DMS 273 (cell line): ENCODE measurements at regions not wholly inside any gene's neighbourhood (a gene's known extent, or its start where the extent isn't known, plus 50 kb on each side); places are given as distances from the start of the nearest gene placed in this dataset.
A peak's percentile ranks its signal among the peaks of the same experiment; 100 is the strongest.

Source experiments
- DNase-seq: peaks from one replicate; lab custom pipeline; 2025; ENCODE audit not compliant: unreplicated experiment; lab: John Stamatoyannopoulos, UW

- DNase-seq: no peak
Observed at GRCh38 chr2:181241366-181241765, 215.8 kb upstream of the ITGA4 start.

- DNase-seq: no peak
Observed at GRCh38 chr2:181241797-181242196, 215.4 kb upstream of the ITGA4 start.

GRCh38 chr2:181242262-181242661 is 214.9 kb upstream of the ITGA4 start:
- DNase-seq: no peak

GRCh38 chr2:181243319-181243718 is 213.9 kb upstream of the ITGA4 start:
- peak; percentile 19 for DNase-seq

GRCh38 chr2:181250691-181251090 is 206.5 kb upstream of the ITGA4 start:
- DNase-seq: no peak

- DNase-seq: no peak
Observed at GRCh38 chr2:181252262-181253148, 204.7 kb upstream of the ITGA4 start.

GRCh38 chr2:181253438-181253837 is 203.7 kb upstream of the ITGA4 start:
- no peak for DNase-seq

GRCh38 chr2:181255651-181256050 is 201.5 kb upstream of the ITGA4 start:
- peak; percentile 30 for DNase-seq

- peak; percentile 76 for DNase-seq
Observed at GRCh38 chr2:181258720-181259119, 198.5 kb upstream of the ITGA4 start.

GRCh38 chr2:181262782-181263181 is 194.4 kb upstream of the ITGA4 start:
- DNase-seq: no peak

- DNase-seq: no peak
Observed at GRCh38 chr2:181264001-181264400, 193.2 kb upstream of the ITGA4 start.

- no peak for DNase-seq
Observed at GRCh38 chr2:181264441-181264840, 192.7 kb upstream of the ITGA4 start.

- no peak for DNase-seq
Observed at GRCh38 chr2:181266614-181267013, 190.6 kb upstream of the ITGA4 start.

- DNase-seq: peak; percentile 9
Observed at GRCh38 chr2:181268174-181268867, 188.9 kb upstream of the ITGA4 start.

GRCh38 chr2:181273986-181274385 is 183.2 kb upstream of the ITGA4 start:
- DNase-seq: no peak

GRCh38 chr2:181275643-181276070 is 181.5 kb upstream of the ITGA4 start:
- no peak for DNase-seq

GRCh38 chr2:181281206-181281832 is 175.9 kb upstream of the ITGA4 start:
- DNase-seq: peak; percentile 81

- DNase-seq: no peak
Observed at GRCh38 chr2:181285116-181285515, 172.1 kb upstream of the ITGA4 start.

GRCh38 chr2:181289698-181290097 is 167.5 kb upstream of the ITGA4 start:
- no peak for DNase-seq

GRCh38 chr2:181290182-181290581 is 167.0 kb upstream of the ITGA4 start:
- DNase-seq: no peak

GRCh38 chr2:181294979-181295378 is 162.2 kb upstream of the ITGA4 start:
- DNase-seq: no peak
